Keratinocyte (primary cell): ENCODE measurements at regions not wholly inside any gene's neighbourhood (a gene's known extent, or its start where the extent isn't known, plus 50 kb on each side); places are given as distances from the start of the nearest gene placed in this dataset.

Experiments used
- DNase-seq: peaks from one replicate; pipeline ENCODE4 v3.0.0-alpha.2; 2011; ENCODE audit warnings: low read depth, missing footprints, low spot score
- FAIRE-seq: peaks from 2 replicates; lab custom pipeline; 2011; peaks lifted over from hg19 to GRCh38; lab: Jason Lieb, UNC
- H2AFZ ChIP-seq: 2 replicates; pipeline ENCODE4 v1.6.0; 2012; ENCODE audit warnings: low read length, control low read depth, inconsistent platforms; ENCODE audit not compliant: control insufficient read depth
- H3K27ac ChIP-seq: 2 replicates; pipeline ENCODE4 v1.5.1; 2011; ENCODE audit warnings: low read length; ENCODE audit not compliant: control insufficient read depth, insufficient read depth
- H3K27me3 ChIP-seq: 3 replicates; pipeline ENCODE4 v1.6.0; 2011; ENCODE audit warnings: low read length; ENCODE audit not compliant: control insufficient read depth, insufficient read depth; ENCODE audit errors: extremely low read depth
- H3K36me3 ChIP-seq, 2 experiments: 2 replicates in 1 of 2; 3 replicates in 1 of 2; pipeline ENCODE4 v1.5.1; 2011; ENCODE audit warnings: low read length in 2 of 2, mild to moderate bottlenecking in 1 of 2; ENCODE audit not compliant: control insufficient read depth in 2 of 2, insufficient read depth in 2 of 2; ENCODE audit errors: extremely low read depth in 1 of 2
- H3K4me1 ChIP-seq: 3 replicates; pipeline ENCODE4 v1.5.1; 2011; ENCODE audit warnings: low read length; ENCODE audit not compliant: control insufficient read depth, insufficient read depth; ENCODE audit errors: extremely low read depth
- H3K4me2 ChIP-seq: 3 replicates; pipeline ENCODE4 v1.6.0; 2011; ENCODE audit warnings: low read depth, low read length; ENCODE audit not compliant: control insufficient read depth, insufficient read depth; ENCODE audit errors: extremely low read depth
- H3K4me3 ChIP-seq, 3 experiments: fragments of 200-600 bp in 1 of 3; sonication (generic) in 1 of 3; 2 replicates in 2 of 3; 3 replicates in 1 of 3; pipeline ENCODE4 v1.5.1; 2011 to 2016; ENCODE audit warnings: low read length in 3 of 3, mild to moderate bottlenecking in 3 of 3, control low read depth in 2 of 3, inconsistent platforms in 1 of 3, low read depth in 1 of 3, mixed read lengths in 1 of 3, mixed run types in 1 of 3, moderate library complexity in 1 of 3; ENCODE audit not compliant: control insufficient read depth in 2 of 3, insufficient read depth in 2 of 3; ENCODE audit errors: extremely low read depth in 1 of 3
- H3K79me2 ChIP-seq: 2 replicates; pipeline ENCODE4 v1.6.0; 2012; ENCODE audit warnings: low read length; ENCODE audit not compliant: control insufficient read depth, insufficient read depth
- H3K9ac ChIP-seq: 3 replicates; pipeline ENCODE4 v1.6.0; 2011; ENCODE audit warnings: low read length; ENCODE audit not compliant: control insufficient read depth, insufficient read depth; ENCODE audit errors: extremely low read depth
- H3K9me1 ChIP-seq: 3 replicates; pipeline ENCODE4 v1.6.0; 2011; ENCODE audit warnings: low read length; ENCODE audit not compliant: control insufficient read depth, insufficient read depth; ENCODE audit errors: extremely low read depth
- H3K9me3 ChIP-seq: 2 replicates; pipeline ENCODE4 v1.5.1; 2012; ENCODE audit warnings: low read depth, low read length; ENCODE audit not compliant: control insufficient read depth
- H4K20me1 ChIP-seq: 3 replicates; pipeline ENCODE4 v1.6.0; 2011; ENCODE audit warnings: low read length; ENCODE audit not compliant: control insufficient read depth, insufficient read depth; ENCODE audit errors: extremely low read depth
- EZH2 ChIP-seq: IDR thresholded peaks from one replicate; pipeline ENCODE4 v1.6.1; 2012; ENCODE audit warnings: inconsistent platforms, mild to moderate bottlenecking, low read length, moderate library complexity
- dilution Hi-C: fragments of 300-500 bp; cut with MboI; formaldehyde crosslinking; loops from one replicate; pipeline ENCODE4 v1.7.0; 2020; ENCODE audit warnings: low sequenced_read_pairs; ENCODE audit not compliant: extremely low pct_ligation_motif_present
- TF ChIP-seq, protein P1 (sequence below), 3 experiments: IDR thresholded peaks in 1 of 3; conservative IDR thresholded peaks in 1 of 3; optimal IDR thresholded peaks in 1 of 3; 2 replicates in 2 of 3; 3 replicates in 1 of 3; pipeline versions ENCODE3 to v1.5.1; 2011; ENCODE audit warnings: low read length in 3 of 3, mild to moderate bottlenecking in 3 of 3, moderate library complexity in 2 of 3, control low read depth in 1 of 3, inconsistent platforms in 1 of 3; ENCODE audit not compliant: insufficient read depth in 2 of 3; ENCODE audit errors: extremely low read depth in 1 of 3

DNA sequence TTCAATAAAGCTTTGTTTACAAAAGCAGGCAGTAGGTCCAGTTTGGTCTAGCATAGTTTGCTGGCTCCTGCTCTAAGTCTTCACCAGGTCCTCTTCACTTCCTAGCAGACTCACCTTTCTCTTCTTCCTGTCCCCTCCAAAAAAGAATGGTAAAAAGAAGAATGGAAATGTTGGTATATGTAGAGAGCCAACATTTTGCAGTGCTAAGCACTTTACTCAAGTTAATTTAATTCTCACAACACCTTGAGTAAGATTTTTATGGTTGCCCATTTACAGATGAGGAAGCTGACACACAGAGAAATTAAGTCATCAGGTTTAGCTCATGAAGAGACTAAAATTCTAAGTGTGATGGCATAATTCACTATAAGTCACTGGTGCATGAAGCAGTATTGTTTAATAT lies 230.1 kb upstream of the PRICKLE2 start:
- no peak overlapping the region for H3K27ac ChIP-seq
- FAIRE-seq, result no peak
- no peaks in the 10 kb centered on the region for H3K79me2 ChIP-seq
- no peaks in the 10 kb centered on the region for H3K9me1 ChIP-seq
- no peak overlapping the region for H3K4me3 ChIP-seq
- dilution Hi-C loops, result no loop called here
- no peaks in the 10 kb centered on the region for H3K36me3 ChIP-seq
- TF ChIP-seq, protein P1, sequence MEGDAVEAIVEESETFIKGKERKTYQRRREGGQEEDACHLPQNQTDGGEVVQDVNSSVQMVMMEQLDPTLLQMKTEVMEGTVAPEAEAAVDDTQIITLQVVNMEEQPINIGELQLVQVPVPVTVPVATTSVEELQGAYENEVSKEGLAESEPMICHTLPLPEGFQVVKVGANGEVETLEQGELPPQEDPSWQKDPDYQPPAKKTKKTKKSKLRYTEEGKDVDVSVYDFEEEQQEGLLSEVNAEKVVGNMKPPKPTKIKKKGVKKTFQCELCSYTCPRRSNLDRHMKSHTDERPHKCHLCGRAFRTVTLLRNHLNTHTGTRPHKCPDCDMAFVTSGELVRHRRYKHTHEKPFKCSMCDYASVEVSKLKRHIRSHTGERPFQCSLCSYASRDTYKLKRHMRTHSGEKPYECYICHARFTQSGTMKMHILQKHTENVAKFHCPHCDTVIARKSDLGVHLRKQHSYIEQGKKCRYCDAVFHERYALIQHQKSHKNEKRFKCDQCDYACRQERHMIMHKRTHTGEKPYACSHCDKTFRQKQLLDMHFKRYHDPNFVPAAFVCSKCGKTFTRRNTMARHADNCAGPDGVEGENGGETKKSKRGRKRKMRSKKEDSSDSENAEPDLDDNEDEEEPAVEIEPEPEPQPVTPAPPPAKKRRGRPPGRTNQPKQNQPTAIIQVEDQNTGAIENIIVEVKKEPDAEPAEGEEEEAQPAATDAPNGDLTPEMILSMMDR (optimal IDR thresholded peaks at IDR 0.05 in 1 of 3, IDR thresholded peaks at IDR 0.05 in 1 of 3, conservative IDR thresholded peaks at IDR 0.05 in 1 of 3; ENCODE audit: extremely low read depth in 1 of 3, insufficient read depth in 2 of 3, low read length in 3 of 3), result no peak
- TF ChIP-seq EZH2, result no peak
- no peaks in the 10 kb centered on the region for H4K20me1 ChIP-seq
- no peak overlapping the region for H3K4me2 ChIP-seq
- H3K9ac ChIP-seq, result no peak overlapping the region
- no peak overlapping the region for H2AFZ ChIP-seq
- H3K27me3 ChIP-seq, result no peaks in the 10 kb centered on the region
- DNase-seq, result no peak
- H3K4me1 ChIP-seq, result no peaks in the 10 kb centered on the region
- H3K9me3 ChIP-seq, result no peaks in the 10 kb centered on the region

DNA sequence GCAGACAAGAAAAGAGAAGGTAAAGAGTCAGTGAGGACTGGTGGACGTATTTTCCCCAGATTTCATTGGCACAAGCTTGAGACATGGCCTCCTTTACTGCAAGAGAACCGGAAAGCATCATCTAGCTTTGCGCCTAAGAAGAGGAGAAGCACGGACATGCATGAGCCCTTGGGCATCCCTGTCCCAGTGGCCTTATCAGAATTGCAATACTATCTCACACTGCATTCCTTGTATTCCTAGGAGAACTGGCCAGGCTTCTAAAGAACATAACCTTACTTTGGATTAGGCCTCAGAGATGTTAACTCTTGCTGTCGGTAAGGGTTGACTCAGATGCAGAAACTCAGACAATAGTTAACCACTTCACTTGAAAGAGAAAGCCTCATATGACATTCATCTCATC lies 229.5 kb upstream of the PRICKLE2 start:
- Histone ChIP-seq H3K9me1 (no peaks in the 10 kb centered on the region), H3K27ac (no peak overlapping the region), H3K4me1 (no peaks in the 10 kb centered on the region), H4K20me1 (no peaks in the 10 kb centered on the region), H3K9ac (no peak overlapping the region), H3K9me3 (no peaks in the 10 kb centered on the region), H3K4me2 (no peak overlapping the region), H3K36me3 (no peaks in the 10 kb centered on the region), H3K79me2 (no peaks in the 10 kb centered on the region), H2AFZ (no peak overlapping the region), H3K4me3 (no peak overlapping the region), H3K27me3 (no peaks in the 10 kb centered on the region)
- FAIRE-seq (no peak), DNase-seq (no peak)
- dilution Hi-C loops, result no loop called here
- TF ChIP-seq, protein P1 (optimal IDR thresholded peaks at IDR 0.05 in 1 of 3, IDR thresholded peaks at IDR 0.05 in 1 of 3, conservative IDR thresholded peaks at IDR 0.05 in 1 of 3; ENCODE audit: extremely low read depth in 1 of 3, insufficient read depth in 2 of 3, low read length in 3 of 3), result no peak
- TF ChIP-seq EZH2, result no peak
